H9 (cell line): ENCODE measurements at regions not wholly inside any gene's neighbourhood (a gene's known extent, or its start where the extent isn't known, plus 50 kb on each side); places are given as distances from the start of the nearest gene placed in this dataset.

Experiments
- DNase-seq: peaks from one replicate; pipeline ENCODE4 v3.0.0-alpha.2; 2017
- H2AFZ ChIP-seq: one replicate; pipeline ENCODE4 v1.6.1; 2013; ENCODE audit warnings: mild to moderate bottlenecking, low read length, control low read depth, moderate library complexity
- H2AK5ac ChIP-seq: 2 replicates; pipeline ENCODE4 v1.6.1; 2013; ENCODE audit warnings: low read length, control low read depth, mixed read lengths; ENCODE audit not compliant: insufficient read length
- H2BK120ac ChIP-seq: one replicate; pipeline ENCODE4 v1.6.1; 2013; ENCODE audit warnings: low read depth, mild to moderate bottlenecking, low read length, control low read depth, inconsistent platforms; ENCODE audit not compliant: poor library complexity, severe bottlenecking
- H2BK12ac ChIP-seq: 2 replicates; pipeline ENCODE4 v1.6.1; 2013; ENCODE audit warnings: low read length, control low read depth, mixed read lengths, low read depth; ENCODE audit not compliant: insufficient read length
- H2BK15ac ChIP-seq: 2 replicates; pipeline ENCODE4 v1.6.1; 2013; ENCODE audit warnings: low read depth, low read length, control low read depth
- H2BK20ac ChIP-seq: one replicate; pipeline ENCODE4 v1.6.1; 2013; ENCODE audit warnings: low read depth, mild to moderate bottlenecking, low read length, control low read depth, inconsistent platforms; ENCODE audit not compliant: poor library complexity, severe bottlenecking
- H2BK5ac ChIP-seq: 2 replicates; pipeline ENCODE4 v1.6.1; 2013; ENCODE audit warnings: low read length, control low read depth, mixed read lengths; ENCODE audit not compliant: insufficient read length
- H3K14ac ChIP-seq: 2 replicates; pipeline ENCODE4 v1.6.1; 2013; ENCODE audit warnings: low read length, control low read depth; ENCODE audit not compliant: insufficient read depth
- H3K18ac ChIP-seq: 2 replicates; pipeline ENCODE4 v1.6.1; 2013; ENCODE audit warnings: low read depth, mild to moderate bottlenecking, mixed read lengths, low read length, control low read depth; ENCODE audit not compliant: insufficient read length
- H3K23ac ChIP-seq: 2 replicates; pipeline ENCODE4 v1.6.1; 2013; ENCODE audit warnings: low read length, control low read depth, mixed read lengths, low read depth; ENCODE audit not compliant: insufficient read length
- H3K23me2 ChIP-seq: 2 replicates; pipeline ENCODE4 v1.6.1; 2013; ENCODE audit warnings: low read depth, mild to moderate bottlenecking, mixed read lengths, low read length, control low read depth; ENCODE audit not compliant: insufficient read length, poor library complexity, severe bottlenecking
- H3K27ac ChIP-seq: 2 replicates; pipeline ENCODE4 v1.5.1; 2013; ENCODE audit warnings: low read length, control low read depth, mixed read lengths, low read depth; ENCODE audit not compliant: insufficient read length
- H3K27me3 ChIP-seq: 2 replicates; pipeline ENCODE4 v1.6.1; 2013; ENCODE audit warnings: low read length, control low read depth, inconsistent platforms; ENCODE audit not compliant: insufficient read depth
- H3K4ac ChIP-seq: 2 replicates; pipeline ENCODE4 v1.6.1; 2013; ENCODE audit warnings: low read depth, mild to moderate bottlenecking, control low read depth, inconsistent platforms, low read length, moderate library complexity
- H3K4me1 ChIP-seq: 2 replicates; pipeline ENCODE4 v1.6.1; 2013; ENCODE audit warnings: low read length, control low read depth, inconsistent platforms; ENCODE audit not compliant: insufficient read depth
- H3K4me2 ChIP-seq: 2 replicates; pipeline ENCODE4 v1.6.1; 2013; ENCODE audit warnings: low read length, control low read depth, mixed read lengths; ENCODE audit not compliant: insufficient read length, insufficient read depth
- H3K56ac ChIP-seq: 2 replicates; pipeline ENCODE4 v1.6.1; 2013; ENCODE audit warnings: low read depth, mild to moderate bottlenecking, mixed read lengths, low read length, control low read depth; ENCODE audit not compliant: insufficient read length
- H3K79me1 ChIP-seq: 2 replicates; pipeline ENCODE4 v1.6.1; 2013; ENCODE audit warnings: low read depth, mild to moderate bottlenecking, moderate library complexity, low read length, control low read depth, inconsistent platforms; ENCODE audit not compliant: insufficient read depth, poor library complexity, severe bottlenecking
- H3K79me2 ChIP-seq: 2 replicates; pipeline ENCODE4 v1.6.1; 2013; ENCODE audit warnings: low read length, control low read depth, inconsistent platforms; ENCODE audit not compliant: insufficient read depth
- H3K9ac ChIP-seq: 2 replicates; pipeline ENCODE4 v1.6.1; 2013; ENCODE audit warnings: low read length, control low read depth, mixed read lengths; ENCODE audit not compliant: insufficient read length; ENCODE audit errors: extremely low read depth
- H3K9me3 ChIP-seq: one replicate; pipeline ENCODE4 v1.6.1; 2013; ENCODE audit warnings: low read depth, low read length, inconsistent platforms; ENCODE audit not compliant: control insufficient read depth
- H3T11ph ChIP-seq: one replicate; pipeline ENCODE4 v1.6.1; 2013; ENCODE audit warnings: mild to moderate bottlenecking, low read length, control low read depth, inconsistent platforms
- H4K20me1 ChIP-seq: one replicate; pipeline ENCODE4 v1.6.1; 2013; ENCODE audit not compliant: control insufficient read depth, insufficient read length, insufficient read depth
- H4K5ac ChIP-seq: 2 replicates; pipeline ENCODE4 v1.6.1; 2013; ENCODE audit warnings: low read depth, mild to moderate bottlenecking, mixed read lengths, low read length, control low read depth; ENCODE audit not compliant: insufficient read length
- H4K8ac ChIP-seq: replicated peaks from 2 replicates; pipeline ENCODE4 v1.6.1; 2013; ENCODE audit warnings: low read length, control low read depth, mixed read lengths, low read depth; ENCODE audit not compliant: insufficient read length
- H4K91ac ChIP-seq: 2 replicates; pipeline ENCODE4 v1.6.1; 2013; ENCODE audit warnings: low read depth, mild to moderate bottlenecking, moderate library complexity, mixed read lengths, low read length, control low read depth; ENCODE audit not compliant: insufficient read length
- H3K27ac Mint-ChIP-seq, 3 experiments: 2 replicates in 2 of 3; 3 replicates in 1 of 3; pipeline ENCODE4 v1.8.0; 2020 to 2021; ENCODE audit warnings: mixed read lengths in 3 of 3, mild to moderate bottlenecking in 1 of 3, moderate library complexity in 1 of 3
- H3K27me3 Mint-ChIP-seq: 2 replicates; pipeline ENCODE4 v1.8.0; 2021; ENCODE audit warnings: low read depth, mild to moderate bottlenecking, moderate library complexity, mixed read lengths
- H3K36me3 Mint-ChIP-seq, 3 experiments: 2 replicates in 2 of 3; 3 replicates in 1 of 3; pipeline ENCODE4 v1.8.0; 2020 to 2021; ENCODE audit warnings: low read depth in 3 of 3, mixed read lengths in 3 of 3; ENCODE audit not compliant: insufficient read depth in 1 of 3
- H3K4me1 Mint-ChIP-seq, 2 experiments: 2 replicates each; pipeline ENCODE4 v1.8.0; 2020; ENCODE audit warnings: mixed read lengths in 2 of 2
- H3K4me3 Mint-ChIP-seq, 2 experiments: 2 replicates in 1 of 2; 3 replicates in 1 of 2; pipeline ENCODE4 v1.8.0; 2020 to 2021; ENCODE audit warnings: mild to moderate bottlenecking in 2 of 2, mixed read lengths in 2 of 2, moderate library complexity in 1 of 2
- H3K9me3 Mint-ChIP-seq, 2 experiments: 2 replicates in 1 of 2; 3 replicates in 1 of 2; pipeline ENCODE4 v1.8.0; 2020; ENCODE audit warnings: mild to moderate bottlenecking in 2 of 2, mixed read lengths in 2 of 2, moderate library complexity in 1 of 2
- CTCF ChIP-seq: fragments of 200-600 bp; sonication (generic); conservative IDR thresholded peaks from 3 replicates; pipeline ENCODE4 v1.8.0; 2021; ENCODE audit warnings: antibody characterized with exemption, mild to moderate bottlenecking
- WGBS: extraction: QIAGEN DNeasy Blood & Tissue Kit; methylation state at CpG from one replicate; pipeline ENCODE4 v1.1.7; 2013; ENCODE audit warnings: missing lambda C conversion rate, low lambda C conversion rate, mixed read lengths; ENCODE audit not compliant: insufficient read length; ENCODE audit errors: extremely low coverage; 5-methylcytosine and 5-hydroxymethylcytosine counted together

GRCh38 chr16:51286272-51286671 lies 135.2 kb upstream of the SALL1 start:
- H2BK5ac ChIP-seq, result no peak overlapping the region
- H3K23me2 ChIP-seq, result no peaks in the 10 kb centered on the region
- H4K5ac ChIP-seq, result no peak overlapping the region
- WGBS, result no CpG with 5 or more reads among the region's 5 CpGs
- H3K23ac ChIP-seq, result no peak overlapping the region
- H2AFZ ChIP-seq, result no peak overlapping the region
- no peak overlapping the region for H2AK5ac ChIP-seq
- peaks cover 9% of the 10 kb centered on the region for H3K4me1 ChIP-seq
- H2BK15ac ChIP-seq, result no peak overlapping the region
- no peak for TF ChIP-seq CTCF
- H4K8ac ChIP-seq, result no peak overlapping the region
- no peak for DNase-seq
- no peak overlapping the region for H2BK12ac ChIP-seq
- Mint-ChIP-seq H3K9me3 (no peaks in the 10 kb centered on the region; a peak in 1 of 5 replicates), H3K27ac (peak overlapping the region in 1 of 3 experiments; percentile 86; a peak in 2 of 7 replicates), H3K27me3 (no peaks in the 10 kb centered on the region), H3K4me1 (peaks cover 24 to 36% of the 10 kb centered on the region in 2 experiments), H3K36me3 (no peaks in the 10 kb centered on the region; a peak in 1 of 7 replicates), H3K4me3 (no peak overlapping the region)
- H3K4me2 ChIP-seq, result no peak overlapping the region
- no peaks in the 10 kb centered on the region for H3K79me2 ChIP-seq
- no peaks in the 10 kb centered on the region for H4K20me1 ChIP-seq
- no peak overlapping the region for H2BK20ac ChIP-seq
- H4K91ac ChIP-seq, result no peak overlapping the region
- H3K56ac ChIP-seq, result no peak overlapping the region
- no peak overlapping the region for H3K18ac ChIP-seq
- H3T11ph ChIP-seq, result no peak overlapping the region
- no peaks in the 10 kb centered on the region for H3K27me3 ChIP-seq
- no peak overlapping the region for H3K27ac ChIP-seq
- H3K14ac ChIP-seq, result no peak overlapping the region
- no peak overlapping the region for H3K4ac ChIP-seq
- no peak overlapping the region for H3K9ac ChIP-seq
- no peaks in the 10 kb centered on the region for H3K9me3 ChIP-seq
- H2BK120ac ChIP-seq, result no peak overlapping the region
- no peaks in the 10 kb centered on the region for H3K79me1 ChIP-seq
